CD14-positive monocyte (primary cell): ENCODE measurements at regions not wholly inside any gene's neighbourhood (a gene's known extent, or its start where the extent isn't known, plus 50 kb on each side); places are given as distances from the start of the nearest gene placed in this dataset.

Experiments used
- DNase-seq, 3 donors: peaks; one replicate each; pipeline ENCODE4 v3.0.0-alpha.2; 2011 to 2022
- H2AFZ ChIP-seq: 2 replicates; pipeline ENCODE4 v1.6.0; 2012; ENCODE audit warnings: mild to moderate bottlenecking, low read depth, low read length, inconsistent platforms; ENCODE audit not compliant: insufficient read depth, poor library complexity, severe bottlenecking
- H3K27ac ChIP-seq, 2 donors: 1 replicate in 1 of 2; 2 replicates in 1 of 2; pipeline ENCODE4 v1.5.1; 2012 to 2013; ENCODE audit warnings: low read length in 2 of 2, control low read depth in 1 of 2, inconsistent platforms in 1 of 2, low read depth in 1 of 2, mild to moderate bottlenecking in 1 of 2
- H3K27me3 ChIP-seq, 2 donors: one replicate each; pipeline versions ENCODE4 v1.6.0 to v1.6.1; 2011 to 2013; ENCODE audit warnings: low read length in 2 of 2; ENCODE audit not compliant: control insufficient read depth in 2 of 2, insufficient read depth in 2 of 2
- H3K36me3 ChIP-seq, 2 donors: replicated peaks in 1 of 2; 1 replicate in 1 of 2; 2 replicates in 1 of 2; pipeline versions ENCODE4 v1.5.1 to v1.6.1; 2012 to 2013; ENCODE audit warnings: low read length in 2 of 2, control low read depth in 1 of 2, inconsistent platforms in 1 of 2, mild to moderate bottlenecking in 1 of 2; ENCODE audit not compliant: insufficient read depth in 2 of 2, control insufficient read depth in 1 of 2
- H3K4me1 ChIP-seq, 2 donors: 1 replicate in 1 of 2; 2 replicates in 1 of 2; pipeline versions ENCODE4 v1.5.1 to v1.6.1; 2012 to 2013; ENCODE audit warnings: low read length in 2 of 2, control low read depth in 1 of 2, inconsistent platforms in 1 of 2, mild to moderate bottlenecking in 1 of 2, moderate library complexity in 1 of 2; ENCODE audit not compliant: insufficient read depth in 2 of 2, control insufficient read depth in 1 of 2
- H3K4me2 ChIP-seq: replicated peaks from 2 replicates; pipeline ENCODE3; 2012; ENCODE audit warnings: low read length, moderate library complexity, mild to moderate bottlenecking; ENCODE audit not compliant: poor library complexity, severe bottlenecking; ENCODE audit errors: extremely low read depth
- H3K4me3 ChIP-seq, 3 experiments: fragments of 200-600 bp in 1 of 3; sonication (generic) in 1 of 3; replicated peaks in 1 of 3; 1 replicate in 2 of 3; 2 replicates in 1 of 3; pipeline ENCODE4 v1.5.1; 2011 to 2013; ENCODE audit warnings: low read length in 3 of 3, mild to moderate bottlenecking in 3 of 3, control low read depth in 2 of 3, low read depth in 2 of 3, inconsistent platforms in 1 of 3, moderate library complexity in 1 of 3
- H3K79me2 ChIP-seq: 2 replicates; pipeline ENCODE4 v1.6.0; 2012; ENCODE audit warnings: mild to moderate bottlenecking, control low read depth, inconsistent platforms, low read length, moderate library complexity; ENCODE audit not compliant: insufficient read depth
- H3K9ac ChIP-seq: 2 replicates; pipeline ENCODE4 v1.6.0; 2017; ENCODE audit warnings: low read length, mild to moderate bottlenecking; ENCODE audit not compliant: insufficient read depth, poor library complexity, severe bottlenecking
- H3K9me3 ChIP-seq, 2 donors: replicated peaks in 1 of 2; 1 replicate in 1 of 2; 2 replicates in 1 of 2; pipeline versions ENCODE4 v1.5.1 to v1.6.1; 2012 to 2013; ENCODE audit warnings: low read length in 2 of 2, control low read depth in 1 of 2; ENCODE audit not compliant: control insufficient read depth in 1 of 2, insufficient read depth in 1 of 2
- H4K20me1 ChIP-seq: 2 replicates; pipeline ENCODE4 v1.6.0; 2012; ENCODE audit warnings: mild to moderate bottlenecking, low read length, control low read depth, moderate library complexity; ENCODE audit not compliant: insufficient read depth
- H3K27ac Mint-ChIP-seq, 7 donors: one replicate each; pipeline ENCODE4 v1.8.0; 2020; ENCODE audit warnings: mild to moderate bottlenecking in 7 of 7, mixed read lengths in 7 of 7, moderate library complexity in 6 of 7, inconsistent platforms in 2 of 7
- H3K27me3 Mint-ChIP-seq, 3 donors: one replicate each; pipeline ENCODE4 v1.8.0; 2021 to 2022; ENCODE audit warnings: low read depth in 3 of 3, mild to moderate bottlenecking in 3 of 3, mixed read lengths in 3 of 3, moderate library complexity in 3 of 3, inconsistent platforms in 1 of 3
- H3K36me3 Mint-ChIP-seq, 2 donors: one replicate each; pipeline ENCODE4 v1.8.0; 2020; ENCODE audit warnings: mixed read lengths in 2 of 2, inconsistent platforms in 1 of 2, mild to moderate bottlenecking in 1 of 2
- H3K4me1 Mint-ChIP-seq: one replicate; pipeline ENCODE4 v1.8.0; 2020; ENCODE audit warnings: mild to moderate bottlenecking, mixed read lengths
- H3K4me3 Mint-ChIP-seq, 2 donors: one replicate each; pipeline ENCODE4 v1.8.0; 2020; ENCODE audit warnings: mild to moderate bottlenecking in 2 of 2, mixed read lengths in 2 of 2, moderate library complexity in 1 of 2
- H3K9me3 Mint-ChIP-seq, 7 donors: one replicate each; pipeline ENCODE4 v1.8.0; 2020 to 2022; ENCODE audit warnings: mixed read lengths in 7 of 7, mild to moderate bottlenecking in 6 of 7, moderate library complexity in 6 of 7, inconsistent platforms in 2 of 7
- WGBS: methylation state at CpG from one replicate; pipeline ENCODE4 v1.1.5; 2013; ENCODE audit warnings: missing lambda C conversion rate; ENCODE audit not compliant: insufficient coverage; 5-methylcytosine and 5-hydroxymethylcytosine counted together
- intact Hi-C, 2 donors: fragments of 100-400 bp; cut with micrococcal nuclease; formaldehyde crosslinking; loops; one replicate each; pipeline versions ENCODE4 v1.15.0 to v1.15.1; 2023
- TF ChIP-seq, protein P1 (sequence below): fragments of 200-600 bp; IDR thresholded peaks from one replicate; pipeline ENCODE4 v1.8.0; 2022; ENCODE audit warnings: antibody characterized with exemption, mild to moderate bottlenecking

- peaks cover 0 to 8% (median 0%) of the 10 kb centered on the region in 7 donors for H3K9me3 Mint-ChIP-seq
- no peaks in the 10 kb centered on the region for H3K4me1 ChIP-seq
- H3K4me3 Mint-ChIP-seq, result no peak overlapping the region
- H3K27ac Mint-ChIP-seq, result no peak overlapping the region
- WGBS, result 100% methylated on average over 1 of the region's 4 CpGs
- H3K36me3 Mint-ChIP-seq, result no peaks in the 10 kb centered on the region
- H4K20me1 ChIP-seq, result no peaks in the 10 kb centered on the region
- H3K27ac ChIP-seq, result no peak overlapping the region
- H3K4me1 Mint-ChIP-seq, result no peaks in the 10 kb centered on the region
- H3K4me2 ChIP-seq, result no peak overlapping the region
- H3K4me3 ChIP-seq, result no peak overlapping the region
- H3K27me3 ChIP-seq, result no peaks in the 10 kb centered on the region
- no peak overlapping the region for H2AFZ ChIP-seq
- DNase-seq, result no peak
- intact Hi-C loops, result no loop called here
- H3K27me3 Mint-ChIP-seq, result peaks cover 0 to 7% (median 2%) of the 10 kb centered on the region in 3 donors
- H3K9me3 ChIP-seq, result no peaks in the 10 kb centered on the region
- no peaks in the 10 kb centered on the region for H3K79me2 ChIP-seq
- H3K36me3 ChIP-seq, result no peaks in the 10 kb centered on the region
- H3K9ac ChIP-seq, result no peak overlapping the region
- TF ChIP-seq, protein P1, sequence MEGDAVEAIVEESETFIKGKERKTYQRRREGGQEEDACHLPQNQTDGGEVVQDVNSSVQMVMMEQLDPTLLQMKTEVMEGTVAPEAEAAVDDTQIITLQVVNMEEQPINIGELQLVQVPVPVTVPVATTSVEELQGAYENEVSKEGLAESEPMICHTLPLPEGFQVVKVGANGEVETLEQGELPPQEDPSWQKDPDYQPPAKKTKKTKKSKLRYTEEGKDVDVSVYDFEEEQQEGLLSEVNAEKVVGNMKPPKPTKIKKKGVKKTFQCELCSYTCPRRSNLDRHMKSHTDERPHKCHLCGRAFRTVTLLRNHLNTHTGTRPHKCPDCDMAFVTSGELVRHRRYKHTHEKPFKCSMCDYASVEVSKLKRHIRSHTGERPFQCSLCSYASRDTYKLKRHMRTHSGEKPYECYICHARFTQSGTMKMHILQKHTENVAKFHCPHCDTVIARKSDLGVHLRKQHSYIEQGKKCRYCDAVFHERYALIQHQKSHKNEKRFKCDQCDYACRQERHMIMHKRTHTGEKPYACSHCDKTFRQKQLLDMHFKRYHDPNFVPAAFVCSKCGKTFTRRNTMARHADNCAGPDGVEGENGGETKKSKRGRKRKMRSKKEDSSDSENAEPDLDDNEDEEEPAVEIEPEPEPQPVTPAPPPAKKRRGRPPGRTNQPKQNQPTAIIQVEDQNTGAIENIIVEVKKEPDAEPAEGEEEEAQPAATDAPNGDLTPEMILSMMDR, result no peak
These were observed 50.8 kb upstream of the INCENP start for GRCh38 chr11:62073061-62073460.

GRCh38 chr11:62071408-62071807, 52.4 kb upstream of the INCENP start:
- no peaks in the 10 kb centered on the region for H3K36me3 ChIP-seq
- H4K20me1 ChIP-seq, result no peaks in the 10 kb centered on the region
- 100% methylated on average over 1 of the region's 3 CpGs for WGBS
- no peaks in the 10 kb centered on the region for H3K4me1 Mint-ChIP-seq
- H3K4me2 ChIP-seq, result no peak overlapping the region
- peaks cover 0 to 8% (median 0%) of the 10 kb centered on the region in 7 donors for H3K9me3 Mint-ChIP-seq
- no peak overlapping the region for H3K4me3 Mint-ChIP-seq
- intact Hi-C loops, result no loop called here
- TF ChIP-seq, protein P1, result no peak
- peaks cover 0 to 8% (median 2%) of the 10 kb centered on the region in 3 donors for H3K27me3 Mint-ChIP-seq
- no peaks in the 10 kb centered on the region for H3K4me1 ChIP-seq
- no peak overlapping the region for H3K27ac Mint-ChIP-seq
- H3K9ac ChIP-seq, result no peak overlapping the region
- no peaks in the 10 kb centered on the region for H3K27me3 ChIP-seq
- H3K4me3 ChIP-seq, result no peak overlapping the region
- no peaks in the 10 kb centered on the region for H3K79me2 ChIP-seq
- no peaks in the 10 kb centered on the region for H3K36me3 Mint-ChIP-seq
- H2AFZ ChIP-seq, result no peak overlapping the region
- H3K27ac ChIP-seq, result no peak overlapping the region
- no peak for DNase-seq
- H3K9me3 ChIP-seq, result no peaks in the 10 kb centered on the region
